HEK293 (cell line): ENCODE measurements at regions not wholly inside any gene's neighbourhood (a gene's known extent, or its start where the extent isn't known, plus 50 kb on each side); places are given as distances from the start of the nearest gene placed in this dataset.

Experiments
- CTCF ChIA-PET: fragments of 350-600 bp; formaldehyde crosslinking; extraction: SDS; loops from one replicate; lab custom pipeline; 2021; ENCODE audit warnings: antibody characterized with exemption; lab: Yijun Ruan, JAX
- POLR2A ChIA-PET: fragments of 300-600 bp; formaldehyde crosslinking; extraction: SDS; loops from one replicate; lab custom pipeline; 2020; ENCODE audit warnings: antibody characterized with exemption, inconsistent platforms; lab: Yijun Ruan, JAX
- H3K27ac ChIP-seq: fragments of 200-500 bp; sonication (Bioruptor generic); 2 replicates; pipeline ENCODE4 v1.5.1; 2014; ENCODE audit warnings: low read depth, low read length, control low read depth, inconsistent platforms; ENCODE audit errors: extremely low read depth
- H3K36me3 ChIP-seq, 2 experiments: fragments of 200-500 bp in 1 of 2; sonication (Bioruptor generic) in 1 of 2; 1 replicate in 1 of 2; 2 replicates in 1 of 2; pipeline ENCODE4 v1.5.1; 2014 to 2017; ENCODE audit warnings: inconsistent platforms in 2 of 2, low read length in 2 of 2; ENCODE audit not compliant: control insufficient read depth in 2 of 2, insufficient read depth in 1 of 2
- H3K4me1 ChIP-seq: fragments of 200-500 bp; sonication (Bioruptor generic); 2 replicates; pipeline ENCODE4 v1.5.1; 2014; ENCODE audit warnings: mild to moderate bottlenecking, low read length, inconsistent platforms; ENCODE audit not compliant: control insufficient read depth, insufficient read depth
- H3K4me3 ChIP-seq: 2 replicates; pipeline ENCODE4 v1.5.1; 2011; ENCODE audit warnings: low read depth, mild to moderate bottlenecking, control low read depth, low read length, moderate library complexity
- H3K9me3 ChIP-seq: fragments of 200-500 bp; sonication (Bioruptor generic); 2 replicates; pipeline ENCODE4 v1.5.1; 2014; ENCODE audit warnings: low read depth, low read length, inconsistent platforms; ENCODE audit not compliant: control insufficient read depth, insufficient read depth
- HOXA7 ChIP-seq: sonication (generic); formaldehyde crosslinking; IDR thresholded peaks from 2 replicates; pipeline ENCODE4 v1.8.1; 2022; ENCODE audit warnings: missing genetic modification reagents, borderline replicate concordance
- IKZF3 ChIP-seq: fragments of 450-650 bp; IDR thresholded peaks from 2 replicates; pipeline ENCODE4 v1.5.0; 2018; ENCODE audit warnings: missing biosample characterization, mild to moderate bottlenecking, missing genetic modification characterization, moderate library complexity
- SP3 ChIP-seq: fragments of 450-650 bp; formaldehyde crosslinking; IDR thresholded peaks from 2 replicates; pipeline ENCODE4 v1.5.1; 2016; ENCODE audit warnings: missing biosample characterization, missing genetic modification characterization
- ZBTB1 ChIP-seq: fragments of 450-650 bp; formaldehyde crosslinking; IDR thresholded peaks from 2 replicates; pipeline ENCODE4 v1.5.1; 2016; ENCODE audit warnings: missing biosample characterization, missing genetic modification characterization
- ZBTB26 ChIP-seq: fragments of 450-650 bp; formaldehyde crosslinking; optimal IDR thresholded peaks from 2 replicates; pipeline ENCODE3; 2016; ENCODE audit warnings: missing biosample characterization, mild to moderate bottlenecking, missing genetic modification characterization
- ZBTB6 ChIP-seq: fragments of 450-650 bp; formaldehyde crosslinking; IDR thresholded peaks from 2 replicates; pipeline ENCODE4 v1.5.1; 2017; ENCODE audit warnings: missing biosample characterization, missing genetic modification characterization
- ZBTB7A ChIP-seq: fragments of 450-650 bp; formaldehyde crosslinking; IDR thresholded peaks from 2 replicates; pipeline ENCODE4 v1.5.1; 2016; ENCODE audit warnings: low read depth, missing biosample characterization, missing genetic modification characterization
- ZNF148 ChIP-seq: fragments of 450-650 bp; formaldehyde crosslinking; IDR thresholded peaks from 2 replicates; pipeline ENCODE4 v1.5.0; 2017; ENCODE audit warnings: missing biosample characterization, missing genetic modification characterization, borderline replicate concordance
- ZNF16 ChIP-seq: fragments of 450-650 bp; formaldehyde crosslinking; IDR thresholded peaks from 2 replicates; pipeline ENCODE4 v1.5.1; 2016; ENCODE audit warnings: low read depth, missing biosample characterization, missing genetic modification characterization
- ZNF302 ChIP-seq: fragments of 450-650 bp; formaldehyde crosslinking; IDR thresholded peaks from 2 replicates; pipeline ENCODE4 v1.5.1; 2016; ENCODE audit warnings: missing biosample characterization, missing genetic modification characterization, low read depth
- ZNF324 ChIP-seq: fragments of 450-650 bp; formaldehyde crosslinking; IDR thresholded peaks from 2 replicates; pipeline ENCODE4 v1.5.1; 2016; ENCODE audit warnings: missing biosample characterization, missing genetic modification characterization
- ZNF350 ChIP-seq: fragments of 450-650 bp; formaldehyde crosslinking; IDR thresholded peaks from 2 replicates; pipeline ENCODE4 v1.5.0; 2017; ENCODE audit warnings: missing biosample characterization, mild to moderate bottlenecking, missing genetic modification characterization
- ZNF354C ChIP-seq: fragments of 450-650 bp; formaldehyde crosslinking; IDR thresholded peaks from 2 replicates; pipeline ENCODE4 v1.5.1; 2016; ENCODE audit warnings: missing biosample characterization, missing genetic modification characterization, low read depth, borderline replicate concordance
- ZNF362 ChIP-seq: fragments of 450-650 bp; formaldehyde crosslinking; IDR thresholded peaks from 2 replicates; pipeline ENCODE4 v1.5.1; 2016; ENCODE audit warnings: missing biosample characterization, missing genetic modification characterization
- ZNF416 ChIP-seq: fragments of 450-650 bp; formaldehyde crosslinking; IDR thresholded peaks from 2 replicates; pipeline ENCODE4 v1.5.1; 2016; ENCODE audit warnings: missing biosample characterization, missing genetic modification characterization
- ZNF514 ChIP-seq: fragments of 450-650 bp; formaldehyde crosslinking; IDR thresholded peaks from 2 replicates; pipeline ENCODE4 v1.5.1; 2016; ENCODE audit warnings: missing biosample characterization, missing genetic modification characterization
- ZNF544 ChIP-seq: fragments of 450-650 bp; formaldehyde crosslinking; IDR thresholded peaks from 2 replicates; pipeline ENCODE4 v1.5.0; 2017; ENCODE audit warnings: missing biosample characterization, missing genetic modification characterization
- ZNF548 ChIP-seq: fragments of 450-650 bp; formaldehyde crosslinking; IDR thresholded peaks from 2 replicates; pipeline ENCODE4 v1.5.1; 2016; ENCODE audit warnings: missing biosample characterization, missing genetic modification characterization
- ZNF658 ChIP-seq: fragments of 450-650 bp; formaldehyde crosslinking; IDR thresholded peaks from 2 replicates; pipeline ENCODE4; 2016; ENCODE audit warnings: missing biosample characterization, missing genetic modification characterization
- ZNF707 ChIP-seq: fragments of 450-650 bp; formaldehyde crosslinking; IDR thresholded peaks from 2 replicates; pipeline ENCODE4 v1.5.1; 2016; ENCODE audit warnings: missing biosample characterization, missing genetic modification characterization
- ZNF768 ChIP-seq: fragments of 450-650 bp; formaldehyde crosslinking; IDR thresholded peaks from 2 replicates; pipeline ENCODE4 v1.5.1; 2018; ENCODE audit warnings: missing biosample characterization, mild to moderate bottlenecking, missing genetic modification characterization
- ZNF776 ChIP-seq: fragments of 450-650 bp; formaldehyde crosslinking; IDR thresholded peaks from 2 replicates; pipeline ENCODE4 v1.5.0; 2017; ENCODE audit warnings: missing biosample characterization, missing genetic modification characterization, borderline replicate concordance
- ZSCAN23 ChIP-seq: fragments of 450-650 bp; formaldehyde crosslinking; IDR thresholded peaks from 2 replicates; pipeline ENCODE4 v1.5.1; 2016; ENCODE audit warnings: missing biosample characterization, missing genetic modification characterization
- ZXDB ChIP-seq: fragments of 450-650 bp; formaldehyde crosslinking; IDR thresholded peaks from 2 replicates; pipeline ENCODE4 v1.5.1; 2016; ENCODE audit warnings: missing biosample characterization, missing genetic modification characterization
- TF ChIP-seq, protein P1 (sequence below): fragments of 450-650 bp; formaldehyde crosslinking; IDR thresholded peaks from 2 replicates; pipeline ENCODE4 v1.5.1; 2017; ENCODE audit warnings: missing biosample characterization, missing genetic modification characterization
- TF ChIP-seq, protein P2 (sequence below): fragments of 450-650 bp; formaldehyde crosslinking; IDR thresholded peaks from 2 replicates; pipeline ENCODE4 v1.5.1; 2016; ENCODE audit warnings: missing biosample characterization, missing genetic modification characterization
- TF ChIP-seq, protein P3 (sequence below): fragments of 450-650 bp; formaldehyde crosslinking; IDR thresholded peaks from 2 replicates; pipeline ENCODE4 v1.5.1; 2016; ENCODE audit warnings: missing biosample characterization, missing genetic modification characterization

- TF ChIP-seq ZNF148 (tag by site-specific recombination) (no peak), ZSCAN23 (tag by site-specific recombination) (no peak), ZNF16 (tag by site-specific recombination) (no peak), ZBTB6 (tag by site-specific recombination) (no peak), HOXA7 (CRISPR knock-in tag) (no peak), SP3 (no peak), ZNF548 (tag by site-specific recombination) (no peak), ZBTB7A (tag by site-specific recombination) (no peak), ZNF544 (no peak), ZNF416 (tag by site-specific recombination) (no peak), ZXDB (tag by site-specific recombination) (no peak), ZNF514 (tag by site-specific recombination) (no peak), ZNF768 (tag by site-specific recombination) (no peak), ZBTB26 (no peak)
- TF ChIP-seq, protein P1, sequence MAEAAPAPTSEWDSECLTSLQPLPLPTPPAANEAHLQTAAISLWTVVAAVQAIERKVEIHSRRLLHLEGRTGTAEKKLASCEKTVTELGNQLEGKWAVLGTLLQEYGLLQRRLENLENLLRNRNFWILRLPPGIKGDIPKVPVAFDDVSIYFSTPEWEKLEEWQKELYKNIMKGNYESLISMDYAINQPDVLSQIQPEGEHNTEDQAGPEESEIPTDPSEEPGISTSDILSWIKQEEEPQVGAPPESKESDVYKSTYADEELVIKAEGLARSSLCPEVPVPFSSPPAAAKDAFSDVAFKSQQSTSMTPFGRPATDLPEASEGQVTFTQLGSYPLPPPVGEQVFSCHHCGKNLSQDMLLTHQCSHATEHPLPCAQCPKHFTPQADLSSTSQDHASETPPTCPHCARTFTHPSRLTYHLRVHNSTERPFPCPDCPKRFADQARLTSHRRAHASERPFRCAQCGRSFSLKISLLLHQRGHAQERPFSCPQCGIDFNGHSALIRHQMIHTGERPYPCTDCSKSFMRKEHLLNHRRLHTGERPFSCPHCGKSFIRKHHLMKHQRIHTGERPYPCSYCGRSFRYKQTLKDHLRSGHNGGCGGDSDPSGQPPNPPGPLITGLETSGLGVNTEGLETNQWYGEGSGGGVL: no peak
- TF ChIP-seq, protein P2, sequence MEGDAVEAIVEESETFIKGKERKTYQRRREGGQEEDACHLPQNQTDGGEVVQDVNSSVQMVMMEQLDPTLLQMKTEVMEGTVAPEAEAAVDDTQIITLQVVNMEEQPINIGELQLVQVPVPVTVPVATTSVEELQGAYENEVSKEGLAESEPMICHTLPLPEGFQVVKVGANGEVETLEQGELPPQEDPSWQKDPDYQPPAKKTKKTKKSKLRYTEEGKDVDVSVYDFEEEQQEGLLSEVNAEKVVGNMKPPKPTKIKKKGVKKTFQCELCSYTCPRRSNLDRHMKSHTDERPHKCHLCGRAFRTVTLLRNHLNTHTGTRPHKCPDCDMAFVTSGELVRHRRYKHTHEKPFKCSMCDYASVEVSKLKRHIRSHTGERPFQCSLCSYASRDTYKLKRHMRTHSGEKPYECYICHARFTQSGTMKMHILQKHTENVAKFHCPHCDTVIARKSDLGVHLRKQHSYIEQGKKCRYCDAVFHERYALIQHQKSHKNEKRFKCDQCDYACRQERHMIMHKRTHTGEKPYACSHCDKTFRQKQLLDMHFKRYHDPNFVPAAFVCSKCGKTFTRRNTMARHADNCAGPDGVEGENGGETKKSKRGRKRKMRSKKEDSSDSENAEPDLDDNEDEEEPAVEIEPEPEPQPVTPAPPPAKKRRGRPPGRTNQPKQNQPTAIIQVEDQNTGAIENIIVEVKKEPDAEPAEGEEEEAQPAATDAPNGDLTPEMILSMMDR: no peak
These were observed 275.8 kb upstream of the IL1RAPL1 start (continued) for GRCh38 chrX:28311466-28311865.

DNA sequence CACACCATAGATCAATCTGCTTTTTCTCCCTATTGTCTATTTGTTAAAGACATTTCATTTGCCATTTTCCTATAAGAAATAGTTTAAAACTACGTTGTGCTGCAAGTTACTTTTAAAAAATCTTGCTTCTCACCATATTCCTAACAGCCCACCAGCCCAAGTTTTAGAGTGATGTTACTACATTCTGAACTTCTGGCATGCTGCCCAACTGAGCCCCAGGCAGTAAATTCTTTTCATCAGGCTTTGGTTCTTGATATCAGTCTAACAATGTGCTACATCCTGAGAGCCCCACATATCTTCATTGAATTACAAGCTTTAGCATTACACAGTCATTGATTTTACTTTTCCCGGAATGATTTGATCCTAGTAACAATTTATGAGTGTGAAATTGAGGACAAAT lies 283.8 kb upstream of the IL1RAPL1 start:
- no peak for TF ChIP-seq ZNF324 (tag by site-specific recombination)
- no peak for TF ChIP-seq ZNF354C (tag by site-specific recombination)
- TF ChIP-seq ZBTB1: no peak
- TF ChIP-seq ZNF302 (tag by site-specific recombination): no peak
- TF ChIP-seq IKZF3 (tag by site-specific recombination): no peak
- no peak for TF ChIP-seq ZNF776 (tag by site-specific recombination)
- no peak for TF ChIP-seq ZNF362 (tag by site-specific recombination)
- TF ChIP-seq ZNF707 (tag by site-specific recombination): no peak
- TF ChIP-seq, protein P3, sequence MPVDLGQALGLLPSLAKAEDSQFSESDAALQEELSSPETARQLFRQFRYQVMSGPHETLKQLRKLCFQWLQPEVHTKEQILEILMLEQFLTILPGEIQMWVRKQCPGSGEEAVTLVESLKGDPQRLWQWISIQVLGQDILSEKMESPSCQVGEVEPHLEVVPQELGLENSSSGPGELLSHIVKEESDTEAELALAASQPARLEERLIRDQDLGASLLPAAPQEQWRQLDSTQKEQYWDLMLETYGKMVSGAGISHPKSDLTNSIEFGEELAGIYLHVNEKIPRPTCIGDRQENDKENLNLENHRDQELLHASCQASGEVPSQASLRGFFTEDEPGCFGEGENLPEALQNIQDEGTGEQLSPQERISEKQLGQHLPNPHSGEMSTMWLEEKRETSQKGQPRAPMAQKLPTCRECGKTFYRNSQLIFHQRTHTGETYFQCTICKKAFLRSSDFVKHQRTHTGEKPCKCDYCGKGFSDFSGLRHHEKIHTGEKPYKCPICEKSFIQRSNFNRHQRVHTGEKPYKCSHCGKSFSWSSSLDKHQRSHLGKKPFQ (tag by site-specific recombination): no peak
- no peak for TF ChIP-seq ZNF350
- no peak for TF ChIP-seq ZNF658
- no peaks in the 10 kb centered on the region for H3K4me1 ChIP-seq
- no peak overlapping the region for H3K27ac ChIP-seq
- H3K36me3 ChIP-seq: no peaks in the 10 kb centered on the region
- CTCF ChIA-PET: interaction anchor here (0.6 kb wide), 2 partner anchors 118 to 1522 kb away, joined by 3 read pairs; no protein-coding TSS in a partner anchor
- no peak overlapping the region for H3K4me3 ChIP-seq
- H3K9me3 ChIP-seq: no peaks in the 10 kb centered on the region
- POLR2A ChIA-PET: no interaction called here
